Pancreas (tissue), 10 donors: ENCODE measurements at regions not wholly inside any gene's neighbourhood (a gene's known extent, or its start where the extent isn't known, plus 50 kb on each side); places are given as distances from the start of the nearest gene placed in this dataset.

Experiments used
- ATAC-seq, 4 donors: fragments of 200-7000 bp; cut with Tn5 transposase; one replicate each; pipeline versions ENCODE4 v1.8.0 to v1.9.1; 2020; ENCODE audit warnings: mild to moderate bottlenecking in 4 of 4, moderate library complexity in 4 of 4
- DNase-seq, 6 donors: peaks; one replicate each; pipeline ENCODE4 v3.0.0-alpha.2; 2020
- FAIRE-seq: peaks from 2 replicates; lab custom pipeline; 2012; peaks lifted over from hg19 to GRCh38; lab: Jason Lieb, UNC
- H3K27ac ChIP-seq, 4 donors: fragments of 200-600 bp; sonication (generic); 1 replicate in 3 of 4; 2 replicates in 1 of 4; pipeline versions ENCODE4 v1.5.0 to v1.8.0; 2020
- H3K27me3 ChIP-seq, 4 donors: fragments of 200-600 bp; one replicate each; pipeline ENCODE4 v1.8.0; 2021
- H3K36me3 ChIP-seq, 3 donors: fragments of 200-600 bp; sonication (generic) in 1 of 3; one replicate each; pipeline versions ENCODE4 v1.5.0 to v1.8.0; 2020 to 2021
- H3K4me1 ChIP-seq, 3 donors: fragments of 200-600 bp; one replicate each; pipeline ENCODE4 v1.8.0; 2021
- H3K4me3 ChIP-seq, 4 donors: fragments of 200-600 bp; sonication (generic) in 2 of 4; one replicate each; pipeline versions ENCODE4 v1.5.0 to v1.8.0; 2020 to 2021
- H3K9me3 ChIP-seq, 4 donors: fragments of 200-600 bp; one replicate each; pipeline ENCODE4 v1.8.0; 2021
- CTCF ChIP-seq, 4 donors: fragments of 200-600 bp; sonication (generic) in 3 of 4; IDR thresholded peaks; one replicate each; pipeline versions ENCODE4 v1.5.0 to v1.8.0; 2021; ENCODE audit warnings: antibody characterized with exemption in 4 of 4
- WGBS, 2 donors: extraction: QIAGEN DNeasy Blood & Tissue Kit; methylation state at CpG; one replicate each; pipeline ENCODE4 v1.1.7; 2013; 5-methylcytosine and 5-hydroxymethylcytosine counted together
- intact Hi-C, 3 donors: fragments of 100-400 bp; cut with DNase I; formaldehyde crosslinking; loops; one replicate each; pipeline versions ENCODE4 v1.11.1 to v1.14.2; 2022
- donor health status: healthy with polysubstance abuse.
- donor health status: DM: no; HTN: no; CAD: no; lungs with moderate emphysema.
- donor health status: DM: no; HTN: no; CAD: no.
- donor health status: control.
- donor health status: control.
- donor health status: Bipolar disorder and iron deficiency.
- donor health status: DM: yes; HTN: yes; CAD: no.
- donor health status: DM: no; HTN: no; CAD: no.
- donor health status: DM: no; HTN: no; CAD: no.
- donor health status: DM: yes; HTN: yes; CAD: no.

- no peak for FAIRE-seq
- no peak overlapping the region for H3K4me3 ChIP-seq
- no peak for DNase-seq
- no peaks in the 10 kb centered on the region for H3K36me3 ChIP-seq
- no peak for TF ChIP-seq CTCF (IDR thresholded peaks at IDR 0.05)
- intact Hi-C loops = no loop called here
- no peak for ATAC-seq
- no peak overlapping the region for H3K27ac ChIP-seq
- no peaks in the 10 kb centered on the region for H3K9me3 ChIP-seq
- no peaks in the 10 kb centered on the region for H3K27me3 ChIP-seq
- 84 to 90% methylated on average over 5 of the region's 5 CpGs for WGBS, 2 donors
- no peaks in the 10 kb centered on the region for H3K4me1 ChIP-seq
Measured at GRCh38 chr17:13106171-13106570, 88.3 kb upstream of the ELAC2 start.

DNA sequence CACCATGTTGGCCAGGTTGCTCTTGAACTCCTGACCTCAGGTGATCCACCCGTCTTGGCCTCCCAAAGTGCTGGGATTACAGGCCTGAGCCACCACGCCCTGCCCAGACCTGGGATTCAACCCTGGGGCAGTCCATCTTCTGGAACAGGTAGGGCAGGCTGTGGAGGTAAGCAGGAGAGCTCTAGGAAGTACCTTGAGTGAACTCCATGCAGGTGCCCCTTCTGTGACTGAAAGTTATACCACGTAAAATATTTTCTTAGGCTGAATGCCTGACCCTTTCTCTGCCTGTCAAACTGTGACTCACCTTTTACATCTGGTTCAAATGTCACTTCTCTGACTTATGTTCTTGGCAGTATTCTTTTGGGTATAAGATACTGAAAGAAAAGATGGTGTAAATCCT, 86.7 kb upstream of the ELAC2 start:
- Histone ChIP-seq H3K9me3 (no peaks in the 10 kb centered on the region), H3K4me1 (no peaks in the 10 kb centered on the region), H3K27me3 (no peaks in the 10 kb centered on the region), H3K27ac (no peak overlapping the region), H3K36me3 (no peaks in the 10 kb centered on the region), H3K4me3 (no peak overlapping the region)
- no peak for TF ChIP-seq CTCF (IDR thresholded peaks at IDR 0.05)
- intact Hi-C loops = no loop called here
- 69 to 88% methylated on average over 3 of the region's 3 CpGs for WGBS, 2 donors
- ATAC-seq (no peak), FAIRE-seq (no peak), DNase-seq (no peak)

DNA sequence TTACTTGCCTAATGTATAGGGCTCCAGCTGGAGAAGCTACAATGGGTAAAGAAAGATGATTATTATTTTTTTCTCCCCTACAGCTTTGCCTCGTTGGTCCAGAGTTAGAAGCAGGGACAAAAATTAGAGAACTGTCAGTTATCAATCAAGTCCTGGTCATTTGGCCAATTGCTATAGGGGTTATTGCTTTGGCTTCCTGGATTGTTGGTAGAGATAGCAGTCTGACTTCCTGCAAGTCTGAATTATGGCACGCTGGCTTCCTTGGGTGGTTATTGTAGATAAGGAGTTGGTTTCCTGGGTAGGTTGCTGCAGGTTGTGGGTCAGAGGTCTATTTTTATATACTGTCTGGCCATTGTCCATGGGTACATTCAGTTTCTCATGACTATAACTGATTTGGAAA, 84.7 kb upstream of the ELAC2 start:
- WGBS, 2 donors = 41 to 43% methylated on average over 2 of the region's 2 CpGs
- intact Hi-C loops = no loop called here
- Histone ChIP-seq H3K27ac (no peak overlapping the region), H3K27me3 (no peaks in the 10 kb centered on the region), H3K4me3 (no peak overlapping the region), H3K36me3 (no peaks in the 10 kb centered on the region), H3K4me1 (no peaks in the 10 kb centered on the region), H3K9me3 (no peaks in the 10 kb centered on the region)
- no peak for FAIRE-seq
- no peak for ATAC-seq
- TF ChIP-seq CTCF (IDR thresholded peaks at IDR 0.05) = no peak
- DNase-seq = no peak

GRCh38 chr17:13099926-13100325, 82.1 kb upstream of the ELAC2 start:
- DNase-seq = no peak
- intact Hi-C loops = no loop called here
- Histone ChIP-seq H3K4me3 (no peak overlapping the region), H3K9me3 (no peaks in the 10 kb centered on the region), H3K27ac (no peak overlapping the region), H3K27me3 (no peaks in the 10 kb centered on the region), H3K4me1 (no peaks in the 10 kb centered on the region), H3K36me3 (no peaks in the 10 kb centered on the region)
- no peak for TF ChIP-seq CTCF (IDR thresholded peaks at IDR 0.05)
- no peak for ATAC-seq
- no peak for FAIRE-seq
- 72 to 75% methylated on average over 9 of the region's 9 CpGs for WGBS, 2 donors

DNA sequence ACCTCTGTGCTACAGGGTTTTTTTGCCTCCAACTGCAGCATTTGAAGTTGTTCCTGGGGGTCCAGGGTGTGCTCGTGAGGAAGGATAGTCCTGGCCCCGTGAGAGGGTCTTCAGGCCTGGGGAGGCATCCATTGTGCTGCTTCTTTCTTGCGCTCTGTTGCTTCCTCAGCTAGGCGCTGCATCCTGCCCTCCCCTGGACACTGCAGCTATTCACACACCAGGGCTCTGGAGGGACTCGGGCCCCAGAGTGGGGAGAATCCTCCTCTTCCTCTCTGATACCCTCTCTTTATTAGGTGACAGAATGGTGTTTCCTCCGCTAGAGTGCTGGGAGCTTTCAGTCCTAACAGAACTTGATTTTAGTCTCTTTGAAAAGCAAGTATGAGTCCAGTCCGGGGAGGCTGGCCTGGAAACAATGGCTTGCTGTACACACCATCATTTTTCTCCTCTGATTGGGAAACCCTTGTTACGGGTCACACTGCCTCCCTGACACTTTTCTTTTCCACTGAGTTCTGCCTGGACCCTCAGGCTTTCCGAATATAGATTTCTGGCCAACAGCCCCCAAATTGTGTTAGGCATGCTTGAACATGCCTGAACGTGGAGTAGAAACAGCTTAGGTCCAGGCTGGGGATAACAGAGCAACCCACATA, 81.4 kb upstream of the ELAC2 start:
- intact Hi-C loops = no loop called here
- 63 to 71% methylated on average over 10 of the region's 10 CpGs for WGBS, 2 donors

More for the DNA sequence above, 81.4 kb upstream of the ELAC2 start:
- no peaks in the 10 kb centered on the region for H3K36me3 ChIP-seq
- FAIRE-seq (no peak), ATAC-seq (no peak), DNase-seq (no peak)
- no peaks in the 10 kb centered on the region for H3K9me3 ChIP-seq
- TF ChIP-seq CTCF (IDR thresholded peaks at IDR 0.05) = no peak
- H3K27ac ChIP-seq = no peak overlapping the region
- H3K27me3 ChIP-seq = no peaks in the 10 kb centered on the region
- no peaks in the 10 kb centered on the region for H3K4me1 ChIP-seq
- H3K4me3 ChIP-seq = no peak overlapping the region
